ENCODE measurements at regions not wholly inside any gene's neighbourhood (a gene's known extent, or its start where the extent isn't known, plus 50 kb on each side); places are given as distances from the start of the nearest gene placed in this dataset.

- Histone ChIP-seq H3K36me3 (no peaks in the 10 kb centered on the region), H3K27me3 (no peaks in the 10 kb centered on the region), H3K4me1 (peaks cover 12% of the 10 kb centered on the region), H3K4me3 (ENCODE audit: low read depth, low read length) (no peak overlapping the region), H3K9me3 (no peaks in the 10 kb centered on the region)
- no peak; the same call in 1 of the 2 replicates for TF ChIP-seq CTCF (IDR thresholded peaks at IDR 0.05; ENCODE audit: low read depth, low read length)
- peak; percentile 33 for DNase-seq
Measured at GRCh38 chr2:2699121-2699505, 368.0 kb upstream of the MYT1L start.

GRCh38 chr2:2698182-2699120, 367.4 kb upstream of the MYT1L start:
- Histone ChIP-seq H3K4me3 (ENCODE audit: low read depth, low read length) (no peak overlapping the region), H3K9me3 (no peaks in the 10 kb centered on the region), H3K27me3 (no peaks in the 10 kb centered on the region), H3K4me1 (peaks cover 12% of the 10 kb centered on the region), H3K36me3 (no peaks in the 10 kb centered on the region)
- TF ChIP-seq CTCF (IDR thresholded peaks at IDR 0.05; ENCODE audit: low read depth, low read length) = peak; percentile 59
- DNase-seq = peak; percentile 48

GRCh38 chr2:2696733-2697455, 365.8 kb upstream of the MYT1L start:
- Histone ChIP-seq H3K4me1 (peaks cover 12% of the 10 kb centered on the region), H3K27me3 (no peaks in the 10 kb centered on the region), H3K4me3 (ENCODE audit: low read depth, low read length) (no peak overlapping the region), H3K36me3 (no peaks in the 10 kb centered on the region), H3K9me3 (no peaks in the 10 kb centered on the region)
- TF ChIP-seq CTCF (IDR thresholded peaks at IDR 0.05; ENCODE audit: low read depth, low read length) = no peak
- DNase-seq = no peak

GRCh38 chr2:2696325-2696724, 365.2 kb upstream of the MYT1L start:
- no peak for TF ChIP-seq CTCF (IDR thresholded peaks at IDR 0.05; ENCODE audit: low read depth, low read length)
- no peaks in the 10 kb centered on the region for H3K27me3 ChIP-seq
- H3K36me3 ChIP-seq = no peaks in the 10 kb centered on the region
- no peaks in the 10 kb centered on the region for H3K9me3 ChIP-seq
- no peak for DNase-seq
- H3K4me1 ChIP-seq = peaks cover 12% of the 10 kb centered on the region
- H3K4me3 ChIP-seq (ENCODE audit: low read depth, low read length) = no peak overlapping the region

GRCh38 chr2:2694746-2695145, 363.7 kb upstream of the MYT1L start:
- Histone ChIP-seq H3K9me3 (no peaks in the 10 kb centered on the region), H3K4me3 (ENCODE audit: low read depth, low read length) (no peak overlapping the region), H3K36me3 (no peaks in the 10 kb centered on the region), H3K27me3 (no peaks in the 10 kb centered on the region), H3K4me1 (peaks cover 12% of the 10 kb centered on the region)
- no peak for TF ChIP-seq CTCF (IDR thresholded peaks at IDR 0.05; ENCODE audit: low read depth, low read length)
- DNase-seq = no peak

Measured in BE2C (cell line).